HCEC 1CT (cell line): ENCODE measurements at regions not wholly inside any gene's neighbourhood (a gene's known extent, or its start where the extent isn't known, plus 50 kb on each side); places are given as distances from the start of the nearest gene placed in this dataset.
A peak's percentile ranks its signal among the peaks of the same experiment; 100 is the strongest.
"Not testable (repeated sequence)": the region's sequence is repeated elsewhere in the genome, so short reads cannot be mapped to it uniquely, and the experiment has no call there.

Experiments used
- DNase-seq: peaks from one replicate; pipeline ENCODE4 v3.0.0-alpha.2; 2017

- DNase-seq: no peak
These were observed 259.2 kb downstream of the UTRN start for GRCh38 chr6:144544266-144544830.

- DNase-seq: no peak
These were observed 261.7 kb downstream of the UTRN start for GRCh38 chr6:144546807-144547206.

- no peak for DNase-seq
These were observed 262.3 kb downstream of the UTRN start for GRCh38 chr6:144547409-144547808.

- DNase-seq: no peak
These were observed 263.4 kb downstream of the UTRN start for GRCh38 chr6:144548536-144548935.

- no peak for DNase-seq
These were observed 265.0 kb downstream of the UTRN start for GRCh38 chr6:144549837-144550747.

GRCh38 chr6:144551339-144551738 is 266.2 kb downstream of the UTRN start:
- DNase-seq: no peak

- no peak for DNase-seq
These were observed 269.9 kb downstream of the UTRN start for GRCh38 chr6:144555066-144555465.

GRCh38 chr6:144559865-144560593 is 274.9 kb downstream of the UTRN start:
- no peak for DNase-seq

- no peak for DNase-seq
These were observed 276.4 kb downstream of the UTRN start for GRCh38 chr6:144561455-144562043.

- no peak for DNase-seq
These were observed 279.1 kb downstream of the UTRN start for GRCh38 chr6:144564202-144564601.

- no peak for DNase-seq
These were observed 281.9 kb downstream of the UTRN start for GRCh38 chr6:144566868-144567615.

- DNase-seq: no peak
These were observed 283.1 kb downstream of the UTRN start for GRCh38 chr6:144568241-144568640.

GRCh38 chr6:144572541-144572940 is 287.4 kb downstream of the UTRN start:
- DNase-seq: not testable (repeated sequence)

- peak; percentile 11 for DNase-seq
These were observed 289.7 kb downstream of the UTRN start for GRCh38 chr6:144574796-144575195.

GRCh38 chr6:144575327-144575726 is 290.2 kb downstream of the UTRN start:
- no peak for DNase-seq

GRCh38 chr6:144576871-144577270 is 291.7 kb downstream of the UTRN start:
- no peak for DNase-seq

- peak; percentile 78 for DNase-seq
These were observed 293.5 kb downstream of the UTRN start for GRCh38 chr6:144578385-144579350.

GRCh38 chr6:144580039-144580438 is 294.9 kb downstream of the UTRN start:
- DNase-seq: no peak

GRCh38 chr6:144580771-144581170 is 295.6 kb downstream of the UTRN start:
- no peak for DNase-seq

- peak; percentile 59 for DNase-seq
These were observed 296.8 kb downstream of the UTRN start for GRCh38 chr6:144581812-144582537.
